ENCODE measurements at regions not wholly inside any gene's neighbourhood (a gene's known extent, or its start where the extent isn't known, plus 50 kb on each side); places are given as distances from the start of the nearest gene placed in this dataset.

- DNase-seq (ENCODE audit: low spot score): no peak
Measured at GRCh38 chr5:43940562-43940961, 337.6 kb downstream of the NNT start.

- DNase-seq (ENCODE audit: low spot score): no peak
Measured at GRCh38 chr5:43926923-43927322, 323.9 kb downstream of the NNT start.

GRCh38 chr5:43920422-43920821 lies 317.4 kb downstream of the NNT start:
- no peak for DNase-seq (ENCODE audit: low spot score)

- DNase-seq (ENCODE audit: low spot score): no peak
Measured at GRCh38 chr5:43917925-43918324, 314.9 kb downstream of the NNT start.

- no peak for DNase-seq (ENCODE audit: low spot score)
Measured at GRCh38 chr5:43903129-43903528, 300.1 kb downstream of the NNT start.

- no peak for DNase-seq (ENCODE audit: low spot score)
Measured at GRCh38 chr5:43900974-43901373, 298.0 kb downstream of the NNT start.

GRCh38 chr5:43895876-43896275 lies 292.9 kb downstream of the NNT start:
- DNase-seq (ENCODE audit: low spot score): no peak

GRCh38 chr5:43893951-43894684 lies 291.1 kb downstream of the NNT start:
- no peak for DNase-seq (ENCODE audit: low spot score)

GRCh38 chr5:43891112-43891511 lies 288.1 kb downstream of the NNT start:
- no peak for DNase-seq (ENCODE audit: low spot score)

GRCh38 chr5:43889233-43889632 lies 286.3 kb downstream of the NNT start:
- no peak for DNase-seq (ENCODE audit: low spot score)

- DNase-seq (ENCODE audit: low spot score): no peak
Measured at GRCh38 chr5:43875741-43876140, 272.8 kb downstream of the NNT start.

GRCh38 chr5:43874772-43875171 lies 271.8 kb downstream of the NNT start:
- no peak for DNase-seq (ENCODE audit: low spot score)

GRCh38 chr5:43873791-43874190 lies 270.8 kb downstream of the NNT start:
- no peak for DNase-seq (ENCODE audit: low spot score)

- DNase-seq (ENCODE audit: low spot score): no peak
Measured at GRCh38 chr5:43859309-43859708, 256.3 kb downstream of the NNT start.

- no peak for DNase-seq (ENCODE audit: low spot score)
Measured at GRCh38 chr5:43855452-43855851, 252.5 kb downstream of the NNT start.

GRCh38 chr5:43854697-43855292 lies 251.8 kb downstream of the NNT start:
- no peak for DNase-seq (ENCODE audit: low spot score)

- no peak for DNase-seq (ENCODE audit: low spot score)
Measured at GRCh38 chr5:43852279-43852678, 249.3 kb downstream of the NNT start.

- DNase-seq (ENCODE audit: low spot score): no peak
Measured at GRCh38 chr5:43851741-43852140, 248.8 kb downstream of the NNT start.

GRCh38 chr5:43840424-43841125 lies 237.6 kb downstream of the NNT start:
- no peak for DNase-seq (ENCODE audit: low spot score)

GRCh38 chr5:43839218-43839617 lies 236.2 kb downstream of the NNT start:
- DNase-seq (ENCODE audit: low spot score): no peak

GRCh38 chr5:43837996-43838395 lies 235.0 kb downstream of the NNT start:
- no peak for DNase-seq (ENCODE audit: low spot score)

- no peak for DNase-seq (ENCODE audit: low spot score)
Measured at GRCh38 chr5:43837091-43837490, 234.1 kb downstream of the NNT start.

- no peak for DNase-seq (ENCODE audit: low spot score)
Measured at GRCh38 chr5:43833961-43834360, 231.0 kb downstream of the NNT start.

Measured in ureter (tissue), 1 donor.